ENCODE measurements at regions not wholly inside any gene's neighbourhood (a gene's known extent, or its start where the extent isn't known, plus 50 kb on each side); places are given as distances from the start of the nearest gene placed in this dataset.

DNA sequence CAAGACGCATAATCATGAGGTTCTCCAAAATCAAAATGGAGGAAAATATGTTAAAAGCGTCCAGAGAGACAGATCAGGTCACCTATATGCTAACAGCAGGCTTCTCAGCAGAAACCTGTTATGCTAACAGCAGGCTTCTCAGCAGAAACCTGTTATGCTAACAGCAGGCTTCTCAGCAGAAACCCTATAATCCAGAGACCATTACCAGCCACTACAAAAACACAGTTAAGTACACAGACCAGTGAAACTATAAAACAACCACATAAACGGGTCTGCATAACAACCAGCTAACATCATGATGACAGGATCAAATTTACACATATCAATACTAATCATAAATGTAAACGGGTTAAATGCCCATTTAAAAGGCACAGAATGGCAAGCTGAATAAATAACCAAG, 1548.4 kb upstream of the TMEFF2 start:
- no peaks in the 10 kb centered on the region for H3K4me1 ChIP-seq (ENCODE audit: low read length)
- no peak overlapping the region for H3K4me2 ChIP-seq (ENCODE audit: low read length)
- no peaks in the 10 kb centered on the region for H3K9me3 ChIP-seq (ENCODE audit: insufficient read depth, low read length)
- no peak overlapping the region; the same call in 1 of the 2 replicates for H2AFZ ChIP-seq (ENCODE audit: low read depth, low read length)
- H3K4me3 ChIP-seq (ENCODE audit: low read length): no peak overlapping the region
- no peaks in the 10 kb centered on the region for H3K36me3 ChIP-seq (replicated peaks; ENCODE audit: low read depth, low read length)
- TF ChIP-seq EZH2phosphoT487 (IDR thresholded peaks at IDR 0.05; ENCODE audit: low read depth): no peak
- TF ChIP-seq, protein P1, sequence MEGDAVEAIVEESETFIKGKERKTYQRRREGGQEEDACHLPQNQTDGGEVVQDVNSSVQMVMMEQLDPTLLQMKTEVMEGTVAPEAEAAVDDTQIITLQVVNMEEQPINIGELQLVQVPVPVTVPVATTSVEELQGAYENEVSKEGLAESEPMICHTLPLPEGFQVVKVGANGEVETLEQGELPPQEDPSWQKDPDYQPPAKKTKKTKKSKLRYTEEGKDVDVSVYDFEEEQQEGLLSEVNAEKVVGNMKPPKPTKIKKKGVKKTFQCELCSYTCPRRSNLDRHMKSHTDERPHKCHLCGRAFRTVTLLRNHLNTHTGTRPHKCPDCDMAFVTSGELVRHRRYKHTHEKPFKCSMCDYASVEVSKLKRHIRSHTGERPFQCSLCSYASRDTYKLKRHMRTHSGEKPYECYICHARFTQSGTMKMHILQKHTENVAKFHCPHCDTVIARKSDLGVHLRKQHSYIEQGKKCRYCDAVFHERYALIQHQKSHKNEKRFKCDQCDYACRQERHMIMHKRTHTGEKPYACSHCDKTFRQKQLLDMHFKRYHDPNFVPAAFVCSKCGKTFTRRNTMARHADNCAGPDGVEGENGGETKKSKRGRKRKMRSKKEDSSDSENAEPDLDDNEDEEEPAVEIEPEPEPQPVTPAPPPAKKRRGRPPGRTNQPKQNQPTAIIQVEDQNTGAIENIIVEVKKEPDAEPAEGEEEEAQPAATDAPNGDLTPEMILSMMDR (IDR thresholded peaks at IDR 0.05; ENCODE audit: low read depth, low read length): no peak
- no peak overlapping the region for H3K9ac ChIP-seq (ENCODE audit: low read length)
- H3K27ac ChIP-seq (ENCODE audit: low read length): no peak overlapping the region
- no peaks in the 10 kb centered on the region for H4K20me1 ChIP-seq (ENCODE audit: insufficient read depth, low read length)
- H3K79me2 ChIP-seq (ENCODE audit: low read length): no peaks in the 10 kb centered on the region
- no peaks in the 10 kb centered on the region for H3K27me3 ChIP-seq (ENCODE audit: low read depth, low read length)

DNA sequence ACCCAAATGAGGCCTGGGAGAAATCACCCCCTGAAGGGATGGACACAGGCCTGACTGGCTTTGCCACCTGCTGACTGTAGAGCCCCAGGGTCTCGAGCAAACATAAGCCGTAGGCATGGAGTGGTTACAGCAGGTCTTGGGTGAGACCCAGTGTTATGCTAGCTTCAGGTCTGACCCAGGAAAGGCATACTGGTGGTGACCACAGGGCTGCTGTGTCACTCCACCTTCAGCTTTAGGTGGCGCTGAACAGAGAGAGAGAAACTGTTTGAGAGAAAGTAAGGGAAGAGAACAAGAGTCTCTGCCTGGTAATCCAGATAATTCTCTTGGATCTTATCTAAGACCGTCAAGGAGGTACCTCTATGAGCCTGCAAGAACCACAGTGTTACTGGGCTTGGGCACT, 1544.2 kb upstream of the TMEFF2 start:
- Histone ChIP-seq H3K4me1 (ENCODE audit: low read length) (no peaks in the 10 kb centered on the region), H3K36me3 (replicated peaks; ENCODE audit: low read depth, low read length) (no peaks in the 10 kb centered on the region), H3K79me2 (ENCODE audit: low read length) (no peaks in the 10 kb centered on the region), H3K27ac (ENCODE audit: low read length) (no peak overlapping the region), H3K27me3 (ENCODE audit: low read depth, low read length) (no peaks in the 10 kb centered on the region), H3K9ac (ENCODE audit: low read length) (no peak overlapping the region), H3K4me3 (ENCODE audit: low read length) (no peak overlapping the region), H3K9me3 (ENCODE audit: insufficient read depth, low read length) (no peaks in the 10 kb centered on the region), H2AFZ (ENCODE audit: low read depth, low read length) (no peak overlapping the region), H4K20me1 (ENCODE audit: insufficient read depth, low read length) (no peaks in the 10 kb centered on the region), H3K4me2 (ENCODE audit: low read length) (no peak overlapping the region)
- TF ChIP-seq EZH2phosphoT487 (IDR thresholded peaks at IDR 0.05; ENCODE audit: low read depth): no peak
- TF ChIP-seq, protein P1 (IDR thresholded peaks at IDR 0.05; ENCODE audit: low read depth, low read length): no peak

DNA sequence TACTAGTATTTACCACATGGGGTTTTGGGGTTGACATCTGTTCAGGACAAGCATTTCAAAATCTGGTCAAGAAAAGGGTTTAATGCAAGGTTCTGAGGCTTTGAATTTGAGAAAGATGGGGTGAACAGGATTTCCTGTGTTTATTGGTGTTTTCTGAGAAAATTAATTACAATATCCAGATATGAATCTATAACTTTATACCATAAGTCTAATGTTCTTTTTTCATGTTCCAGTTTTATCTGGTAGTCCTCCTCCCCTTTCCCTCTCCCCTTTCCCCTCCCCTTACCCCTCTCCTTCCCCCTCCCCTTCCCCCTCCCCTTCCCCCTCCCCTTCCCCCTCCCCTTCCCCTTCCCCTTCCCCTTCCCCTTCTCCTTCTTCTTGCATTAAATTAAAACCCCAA, 1518.2 kb upstream of the TMEFF2 start:
- no peaks in the 10 kb centered on the region for H3K4me1 ChIP-seq (ENCODE audit: low read length)
- H3K4me3 ChIP-seq (ENCODE audit: low read length): no peak overlapping the region
- H3K27me3 ChIP-seq (ENCODE audit: low read depth, low read length): no peaks in the 10 kb centered on the region
- H3K27ac ChIP-seq (ENCODE audit: low read length): no peak overlapping the region
- no peaks in the 10 kb centered on the region for H3K36me3 ChIP-seq (replicated peaks; ENCODE audit: low read depth, low read length)
- H2AFZ ChIP-seq (ENCODE audit: low read depth, low read length): no peak overlapping the region
- H4K20me1 ChIP-seq (ENCODE audit: insufficient read depth, low read length): no peaks in the 10 kb centered on the region
- TF ChIP-seq, protein P1 (IDR thresholded peaks at IDR 0.05; ENCODE audit: low read depth, low read length): no peak
- TF ChIP-seq EZH2phosphoT487 (IDR thresholded peaks at IDR 0.05; ENCODE audit: low read depth): no peak
- peaks cover 5% of the 10 kb centered on the region; the same call in 1 of the 2 replicates for H3K9me3 ChIP-seq (ENCODE audit: insufficient read depth, low read length)
- no peak overlapping the region for H3K4me2 ChIP-seq (ENCODE audit: low read length)
- H3K9ac ChIP-seq (ENCODE audit: low read length): no peak overlapping the region
- H3K79me2 ChIP-seq (ENCODE audit: low read length): no peaks in the 10 kb centered on the region

DNA sequence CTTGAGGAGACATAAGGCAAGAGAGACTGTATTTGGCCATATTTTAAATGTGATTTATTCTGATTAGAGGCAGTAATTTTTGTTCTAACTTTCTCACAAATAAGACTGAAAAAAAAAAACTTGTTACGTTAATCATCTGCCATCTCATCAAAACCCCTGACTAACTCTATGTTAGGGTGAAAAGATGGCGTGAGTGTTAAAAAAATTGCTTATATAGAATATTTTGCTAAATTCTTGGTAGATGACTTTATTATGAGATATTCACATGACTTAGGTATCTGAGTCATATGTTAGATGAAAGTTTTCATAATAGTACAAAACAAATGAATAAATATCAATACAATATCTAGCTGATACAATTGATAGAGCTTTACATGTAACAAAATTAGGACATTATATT, 1508.7 kb upstream of the TMEFF2 start:
- no peaks in the 10 kb centered on the region for H4K20me1 ChIP-seq (ENCODE audit: insufficient read depth, low read length)
- no peaks in the 10 kb centered on the region for H3K9me3 ChIP-seq (ENCODE audit: insufficient read depth, low read length)
- H3K27me3 ChIP-seq (ENCODE audit: low read depth, low read length): no peaks in the 10 kb centered on the region
- H3K4me3 ChIP-seq (ENCODE audit: low read length): no peak overlapping the region
- TF ChIP-seq, protein P1 (IDR thresholded peaks at IDR 0.05; ENCODE audit: low read depth, low read length): no peak
- no peak for TF ChIP-seq EZH2phosphoT487 (IDR thresholded peaks at IDR 0.05; ENCODE audit: low read depth)
- H3K27ac ChIP-seq (ENCODE audit: low read length): no peak overlapping the region
- H3K4me1 ChIP-seq (ENCODE audit: low read length): no peaks in the 10 kb centered on the region
- no peaks in the 10 kb centered on the region for H3K36me3 ChIP-seq (replicated peaks; ENCODE audit: low read depth, low read length)
- H2AFZ ChIP-seq (ENCODE audit: low read depth, low read length): no peak overlapping the region
- no peak overlapping the region for H3K4me2 ChIP-seq (ENCODE audit: low read length)
- no peaks in the 10 kb centered on the region for H3K79me2 ChIP-seq (ENCODE audit: low read length)
- H3K9ac ChIP-seq (ENCODE audit: low read length): no peak overlapping the region
